AG04449 (cell line): ENCODE measurements at regions not wholly inside any gene's neighbourhood (a gene's known extent, or its start where the extent isn't known, plus 50 kb on each side); places are given as distances from the start of the nearest gene placed in this dataset.

Source experiments
- CTCF ChIA-PET: fragments of 350-600 bp; formaldehyde crosslinking; extraction: SDS; loops from one replicate; lab custom pipeline; 2021; ENCODE audit warnings: antibody characterized with exemption; lab: Yijun Ruan, JAX
- POLR2A ChIA-PET: fragments of 400-600, 350-600 bp; formaldehyde crosslinking; extraction: SDS; loops from one replicate; lab custom pipeline; 2020; ENCODE audit warnings: antibody characterized with exemption, inconsistent platforms; lab: Yijun Ruan, JAX
- DNase-seq: peaks from one replicate; pipeline ENCODE4 v3.0.0-alpha.2; 2010; ENCODE audit warnings: low read depth, low spot score
- H3K4me3 ChIP-seq: 2 replicates; pipeline ENCODE4 v1.5.1; 2011; ENCODE audit warnings: low read depth, mild to moderate bottlenecking, control low read depth, low read length
- CTCF ChIP-seq: IDR thresholded peaks from one replicate; pipeline ENCODE4 v1.5.1; 2011; ENCODE audit warnings: mild to moderate bottlenecking, moderate library complexity, low read length, control low read depth, inconsistent platforms; ENCODE audit not compliant: insufficient read depth; ENCODE audit errors: missing control alignments

GRCh38 chr4:131427000-131427399, 1722.1 kb upstream of the PCDH10 start:
- CTCF ChIA-PET = no interaction called here
- H3K4me3 ChIP-seq = no peak overlapping the region
- DNase-seq = no peak
- POLR2A ChIA-PET = no interaction called here
- no peak for TF ChIP-seq CTCF

- H3K4me3 ChIP-seq = no peak overlapping the region
- DNase-seq = no peak
- ChIA-PET POLR2A (no interaction called here), CTCF (no interaction called here)
- no peak for TF ChIP-seq CTCF
Observed at GRCh38 chr4:131430302-131430701, 1718.8 kb upstream of the PCDH10 start.

- no peak overlapping the region for H3K4me3 ChIP-seq
- CTCF ChIA-PET = no interaction called here
- DNase-seq = no peak
- POLR2A ChIA-PET = no interaction called here
- TF ChIP-seq CTCF = no peak
Observed at GRCh38 chr4:131441004-131441688, 1707.9 kb upstream of the PCDH10 start.

GRCh38 chr4:131447883-131448282, 1701.2 kb upstream of the PCDH10 start:
- POLR2A ChIA-PET = no interaction called here
- H3K4me3 ChIP-seq = no peak overlapping the region
- no peak for TF ChIP-seq CTCF
- no peak for DNase-seq
- CTCF ChIA-PET = no interaction called here

GRCh38 chr4:131450572-131451209, 1698.4 kb upstream of the PCDH10 start:
- POLR2A ChIA-PET = no interaction called here
- TF ChIP-seq CTCF = no peak
- no peak overlapping the region for H3K4me3 ChIP-seq
- no peak for DNase-seq
- CTCF ChIA-PET = no interaction called here

GRCh38 chr4:131459430-131460101, 1689.5 kb upstream of the PCDH10 start:
- no peak overlapping the region for H3K4me3 ChIP-seq
- DNase-seq = no peak
- TF ChIP-seq CTCF = no peak
- ChIA-PET POLR2A (no interaction called here), CTCF (no interaction called here)
